HEK293 (cell line): ENCODE measurements at regions not wholly inside any gene's neighbourhood (a gene's known extent, or its start where the extent isn't known, plus 50 kb on each side); places are given as distances from the start of the nearest gene placed in this dataset.

ENCODE experiments used
- GFI1B ChIP-seq: fragments of 450-650 bp; formaldehyde crosslinking; IDR thresholded peaks from 2 replicates; pipeline ENCODE4 v1.5.1; 2016; ENCODE audit warnings: missing biosample characterization, missing genetic modification characterization
- GLI4 ChIP-seq: fragments of 450-650 bp; formaldehyde crosslinking; IDR thresholded peaks from 2 replicates; pipeline ENCODE4 v1.5.1; 2016; ENCODE audit warnings: missing biosample characterization, missing genetic modification characterization
- ZFHX2 ChIP-seq: fragments of 450-650 bp; formaldehyde crosslinking; conservative IDR thresholded peaks from 2 replicates; pipeline ENCODE4 v1.5.1; 2016; ENCODE audit warnings: missing biosample characterization, missing genetic modification characterization
- ZNF211 ChIP-seq: fragments of 450-650 bp; formaldehyde crosslinking; IDR thresholded peaks from 2 replicates; pipeline ENCODE4 v1.5.1; 2016; ENCODE audit warnings: low read depth, missing biosample characterization, missing genetic modification characterization
- TF ChIP-seq, protein P1 (sequence below): fragments of 450-650 bp; formaldehyde crosslinking; IDR thresholded peaks from 2 replicates; pipeline ENCODE4 v1.5.1; 2016; ENCODE audit warnings: missing biosample characterization, missing genetic modification characterization

DNA sequence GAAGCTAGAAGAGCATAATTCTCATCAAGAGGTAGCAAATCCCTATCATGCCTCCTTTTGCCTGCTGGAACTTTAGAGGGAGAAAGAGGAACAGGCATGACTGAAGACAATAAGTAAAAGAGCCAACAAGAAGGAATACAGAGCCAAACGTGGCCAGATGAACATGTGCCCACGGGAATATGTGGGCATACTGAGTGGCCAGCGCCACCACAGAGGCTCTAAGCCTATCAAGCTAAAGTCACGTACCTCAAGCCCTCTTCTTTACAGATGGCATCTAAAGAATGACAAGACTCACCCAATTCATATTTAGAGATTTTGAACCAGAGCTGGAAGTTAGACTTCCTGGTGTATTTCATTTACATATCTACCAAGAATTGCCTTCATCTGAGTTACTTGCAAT lies 59.9 kb upstream of the ITGA4 start:
- TF ChIP-seq ZFHX2 (tag by site-specific recombination) (no peak), GLI4 (tag by site-specific recombination) (no peak), ZNF211 (tag by site-specific recombination) (no peak), GFI1B (tag by site-specific recombination) (no peak)
- TF ChIP-seq, protein P1, sequence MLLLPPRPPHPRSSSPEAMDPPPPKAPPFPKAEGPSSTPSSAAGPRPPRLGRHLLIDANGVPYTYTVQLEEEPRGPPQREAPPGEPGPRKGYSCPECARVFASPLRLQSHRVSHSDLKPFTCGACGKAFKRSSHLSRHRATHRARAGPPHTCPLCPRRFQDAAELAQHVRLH (tag by site-specific recombination): no peak
